HG03159 (cell line): ENCODE measurements at regions not wholly inside any gene's neighbourhood (a gene's known extent, or its start where the extent isn't known, plus 50 kb on each side); places are given as distances from the start of the nearest gene placed in this dataset.

Experiments
- ATAC-seq: cut with Tn5 transposase; IDR thresholded peaks from one replicate; pipeline ENCODE4 v1.9.1; 2021; ENCODE audit warnings: mild to moderate bottlenecking, moderate library complexity; ENCODE audit not compliant: unreplicated experiment

DNA sequence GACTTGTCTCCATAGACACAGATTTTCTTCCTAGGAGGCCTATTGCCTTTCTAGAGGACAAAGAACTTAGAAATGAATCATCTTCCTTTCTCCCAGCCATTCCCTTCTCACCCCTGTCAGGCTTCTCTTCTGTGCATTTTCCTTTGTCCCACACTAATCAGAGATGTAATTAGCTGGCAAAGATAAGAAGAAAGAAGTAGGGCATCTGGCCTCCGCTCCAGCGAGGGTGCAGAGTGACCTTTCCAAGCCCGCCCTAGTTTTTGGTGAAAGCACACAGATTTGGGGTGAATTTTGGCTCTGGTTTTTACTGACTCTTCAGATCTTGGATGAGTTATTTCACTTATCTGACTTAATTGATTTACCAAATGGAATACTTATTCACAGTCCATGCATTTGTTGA, 626.5 kb downstream of the ZEB2 start:
- ATAC-seq, result no peak

GRCh38 chr2:143891879-143892308, 628.0 kb downstream of the ZEB2 start:
- no peak for ATAC-seq

- no peak for ATAC-seq
Observed at GRCh38 chr2:143890798-143891197, 629.1 kb downstream of the ZEB2 start.

DNA sequence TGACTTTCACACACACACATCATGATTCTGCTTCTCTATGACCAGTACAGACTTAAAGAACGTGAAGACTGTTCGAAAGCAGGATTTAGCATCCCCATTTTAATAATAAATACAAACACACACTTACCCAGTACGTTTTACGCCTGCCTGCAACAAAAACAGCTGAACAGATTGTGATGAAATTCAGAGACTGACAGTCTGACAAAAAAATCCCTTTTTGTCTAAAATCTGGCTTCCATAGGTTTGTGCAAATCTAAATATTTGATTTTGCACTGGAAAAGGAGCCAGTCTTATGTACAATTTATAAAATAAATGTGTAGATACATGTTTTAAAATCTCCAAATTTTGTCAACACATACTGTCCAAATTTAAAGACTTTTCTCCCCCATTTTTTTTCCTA, 630.7 kb downstream of the ZEB2 start:
- no peak for ATAC-seq

- ATAC-seq, result no peak
Observed at GRCh38 chr2:143885461-143885860, 634.5 kb downstream of the ZEB2 start.

DNA sequence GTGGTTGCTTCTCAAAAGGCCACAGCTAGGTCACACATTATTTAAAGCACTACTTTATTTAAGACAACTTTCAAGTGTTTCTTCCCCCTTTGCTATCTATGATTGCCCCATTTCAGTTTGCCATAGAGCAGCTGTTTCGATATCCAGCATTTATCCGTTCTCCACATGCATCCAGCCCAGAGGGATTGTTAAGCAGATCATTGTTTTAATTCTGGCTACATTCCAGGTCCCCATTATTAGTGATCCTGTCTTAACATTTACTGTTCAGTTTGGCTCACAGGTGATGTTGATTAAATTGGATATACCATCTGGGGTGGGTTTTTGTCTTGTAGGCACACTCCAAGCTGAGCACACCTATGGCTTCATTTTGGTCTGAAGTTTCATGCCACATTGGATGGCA, 638.7 kb downstream of the ZEB2 start:
- no peak for ATAC-seq

DNA sequence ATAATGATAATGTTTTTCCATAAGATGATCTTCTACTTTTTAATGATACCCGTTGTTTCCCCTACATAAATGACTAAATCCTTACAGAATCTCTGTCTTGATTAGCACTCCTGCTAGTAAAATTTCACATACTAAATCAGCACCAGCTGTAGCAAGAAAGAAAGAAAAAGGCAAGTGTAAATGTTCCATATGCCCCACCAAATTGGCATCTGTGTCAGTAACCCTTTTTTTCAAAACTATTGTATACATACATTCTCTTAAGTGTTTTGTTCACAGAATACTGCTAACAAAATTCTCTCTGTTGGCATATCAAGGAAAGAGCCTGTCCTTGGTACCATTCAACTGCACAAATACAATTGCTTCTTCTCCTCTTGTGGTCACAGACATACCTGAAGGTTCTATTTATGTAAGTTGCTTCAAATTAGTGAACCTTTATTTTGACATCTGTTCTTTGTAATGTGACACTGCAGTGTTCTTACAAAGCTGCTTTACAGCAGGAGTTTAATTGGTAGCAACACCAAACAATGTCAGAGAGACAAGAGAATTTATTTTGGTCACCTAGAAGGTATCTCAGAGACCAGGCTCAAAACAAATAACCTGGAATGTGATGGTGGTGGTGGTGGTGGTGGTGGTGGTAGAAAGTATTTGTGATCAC, 641.9 kb downstream of the ZEB2 start:
- ATAC-seq, result no peak

DNA sequence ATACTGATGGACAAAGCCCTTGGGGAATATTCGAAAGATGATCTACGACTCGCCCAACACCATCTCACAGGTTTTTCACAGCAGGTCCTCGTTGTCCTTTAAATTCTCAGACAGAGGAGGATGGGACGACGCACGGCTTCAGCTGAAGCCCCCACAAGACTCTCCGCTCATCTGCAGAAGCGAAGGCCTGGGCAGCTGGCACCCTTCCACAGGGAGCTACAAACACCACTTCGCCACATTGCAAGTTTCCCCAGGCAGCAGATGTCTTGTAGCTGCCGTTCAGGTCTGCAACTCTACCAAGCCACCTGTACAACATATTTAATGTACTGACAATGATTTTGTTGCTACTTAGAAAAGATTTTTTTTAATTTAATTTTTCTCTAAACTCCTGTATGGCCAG, 642.9 kb downstream of the ZEB2 start:
- ATAC-seq, result no peak

DNA sequence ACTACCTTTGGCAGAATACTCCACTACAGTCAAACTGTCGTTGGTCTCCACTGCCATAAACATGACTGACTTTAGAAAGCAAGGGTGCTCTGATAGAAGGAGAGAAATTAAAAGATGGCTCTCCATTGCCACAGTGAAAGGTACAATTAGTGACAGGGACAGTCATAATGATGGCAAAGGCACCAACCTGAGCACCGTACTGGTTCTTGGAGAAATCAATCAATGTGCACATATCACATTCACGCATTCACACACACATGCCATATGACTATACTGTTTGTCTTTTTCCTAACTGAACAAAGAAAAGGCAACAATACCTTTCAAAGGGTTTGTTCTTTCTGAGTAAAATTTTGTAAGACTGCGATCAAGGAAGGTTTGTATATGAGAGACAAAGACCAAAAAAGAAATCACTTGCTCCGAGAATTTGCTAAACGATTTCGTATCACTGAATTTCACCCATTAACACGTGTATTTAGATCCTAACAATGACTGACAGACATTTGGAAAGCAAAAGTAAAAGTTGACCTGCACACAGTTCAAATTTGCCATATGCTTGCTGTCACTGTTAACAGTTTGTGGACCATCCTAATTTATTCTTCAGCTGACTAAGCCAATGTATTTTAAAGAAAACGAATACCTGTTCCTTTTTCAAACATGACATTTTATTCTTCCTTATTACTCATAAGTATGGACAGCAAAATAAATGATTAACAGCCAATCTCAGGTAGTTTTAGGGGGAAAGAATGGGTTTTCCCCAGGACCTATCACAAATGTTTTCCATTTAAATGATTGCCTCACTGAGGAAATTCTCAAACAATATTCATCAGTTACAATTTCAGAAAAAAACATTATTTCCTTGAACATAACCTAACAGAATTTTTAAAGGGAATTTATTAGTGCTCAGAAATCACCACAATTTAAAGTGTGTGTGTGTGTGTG, 644.4 kb downstream of the ZEB2 start:
- no peak for ATAC-seq

GRCh38 chr2:143873886-143874285, 646.0 kb downstream of the ZEB2 start:
- ATAC-seq, result no peak

- ATAC-seq, result no peak
Observed at GRCh38 chr2:143870696-143871095, 649.2 kb downstream of the ZEB2 start.

DNA sequence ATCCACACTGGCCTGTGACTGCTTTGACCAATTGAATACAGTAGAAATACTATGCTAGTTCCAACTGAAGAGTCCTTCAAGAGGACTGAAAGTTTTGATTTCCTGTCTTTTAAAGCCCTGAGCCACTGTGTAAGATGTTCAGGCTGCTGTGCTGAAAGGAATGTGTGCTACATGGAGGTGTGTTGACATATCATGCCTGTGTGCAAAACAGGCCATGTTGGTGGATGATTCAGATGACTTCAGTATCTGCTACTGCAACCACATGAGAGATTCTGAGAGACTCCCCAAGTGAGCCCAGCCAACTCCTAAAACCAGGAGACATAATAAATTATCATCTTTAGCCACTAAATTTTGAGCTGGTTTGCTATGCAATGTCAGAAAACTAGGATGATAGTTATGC, 662.9 kb downstream of the ZEB2 start:
- ATAC-seq, result no peak

- ATAC-seq, result no peak
Observed at GRCh38 chr2:143852759-143853158, 667.2 kb downstream of the ZEB2 start.

GRCh38 chr2:143850084-143850483, 669.8 kb downstream of the ZEB2 start:
- ATAC-seq, result no peak

DNA sequence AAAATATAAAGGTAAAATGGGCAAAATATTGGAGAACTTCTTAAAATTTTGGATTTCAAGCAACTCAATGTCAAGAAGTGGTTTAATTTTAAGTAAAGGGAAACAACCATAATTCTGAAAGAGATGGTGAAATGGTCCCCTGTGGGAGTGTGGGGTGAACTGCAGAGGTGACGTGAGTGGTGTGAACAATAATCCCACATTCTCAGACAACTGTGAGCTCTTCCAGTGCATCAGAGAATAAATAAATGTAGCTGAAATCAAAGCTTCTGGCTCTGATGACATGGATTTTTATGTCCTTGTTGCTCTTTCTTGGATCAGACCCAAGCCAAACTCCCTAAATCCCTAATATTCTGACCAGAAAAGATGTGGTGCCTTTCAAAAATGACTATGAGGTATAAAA, 672.7 kb downstream of the ZEB2 start:
- ATAC-seq, result no peak

- no peak for ATAC-seq
Observed at GRCh38 chr2:143844986-143845385, 674.9 kb downstream of the ZEB2 start.

DNA sequence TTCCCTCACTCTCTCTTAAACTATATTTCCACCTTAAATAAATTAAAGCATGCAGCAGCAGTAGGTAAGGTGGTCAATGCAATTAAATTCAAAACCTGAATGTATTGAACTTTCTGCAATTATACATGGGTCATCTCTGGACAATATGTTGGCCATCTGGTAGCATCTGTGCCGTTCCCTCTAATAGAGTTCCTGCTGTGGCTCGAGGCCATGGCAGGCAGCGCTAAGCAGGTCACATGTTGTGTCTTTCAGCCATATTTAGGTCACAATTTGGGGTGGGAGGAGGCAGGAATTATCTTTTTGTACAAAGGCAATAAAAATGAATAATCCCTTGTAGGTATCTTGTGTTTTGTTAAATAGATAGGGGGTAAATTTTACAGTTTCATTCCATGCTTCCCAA, 676.2 kb downstream of the ZEB2 start:
- ATAC-seq, result no peak

DNA sequence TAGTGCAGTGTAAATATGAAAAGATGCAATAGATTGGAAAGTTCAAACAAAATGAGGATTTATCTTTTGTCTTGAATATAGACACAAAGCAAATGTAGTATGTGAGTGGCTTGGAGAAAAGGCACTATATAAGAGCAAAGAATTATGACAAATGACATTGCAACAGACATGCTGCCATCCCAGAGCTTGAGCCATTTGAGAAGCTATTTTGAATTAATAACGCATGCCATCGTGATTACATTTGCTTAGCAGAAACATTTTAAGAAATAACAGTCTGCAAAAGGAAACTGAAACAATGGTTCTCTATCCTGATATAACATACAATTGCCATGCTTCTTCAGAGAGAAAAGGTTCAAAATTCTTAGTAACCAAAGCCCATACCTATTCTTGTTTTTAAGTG, 677.1 kb downstream of the ZEB2 start:
- ATAC-seq, result no peak

DNA sequence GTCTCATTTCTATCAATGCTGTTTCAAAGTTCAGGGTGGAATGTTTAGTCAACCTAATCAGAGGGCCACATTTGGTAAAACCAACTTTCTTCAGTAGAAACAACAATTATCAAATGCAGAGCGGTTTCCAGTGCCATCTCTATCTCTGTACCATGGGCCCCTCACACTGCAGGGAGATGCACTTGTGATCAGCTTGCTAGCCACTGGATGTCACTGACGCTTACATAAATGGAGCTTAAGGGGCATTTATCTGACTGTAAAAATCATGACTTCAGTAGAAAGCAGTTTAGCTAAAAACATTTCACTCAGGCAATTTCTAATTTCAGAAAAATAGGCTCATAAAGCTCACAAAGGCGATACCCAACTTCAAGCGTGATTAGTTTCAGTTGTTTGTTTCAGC, 678.0 kb downstream of the ZEB2 start:
- ATAC-seq, result no peak

DNA sequence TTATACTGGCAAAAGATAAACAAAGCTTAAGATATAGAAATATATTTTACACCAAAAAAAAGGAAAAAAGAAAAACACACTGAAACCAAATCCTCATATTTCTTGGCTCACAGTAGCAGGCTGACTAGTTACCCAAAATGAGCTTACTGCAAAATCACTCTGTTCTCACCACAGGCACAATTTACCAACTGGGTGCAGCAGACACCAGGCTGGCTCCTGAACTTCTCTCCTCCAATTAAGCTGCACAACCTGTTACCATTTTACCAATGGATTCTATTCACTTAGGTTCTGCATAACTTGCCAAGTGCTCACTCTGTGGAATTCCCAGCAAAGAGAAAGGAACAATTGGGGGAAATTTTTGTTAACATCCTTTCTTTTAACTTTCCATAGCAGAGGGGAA, 679.3 kb downstream of the ZEB2 start:
- no peak for ATAC-seq

GRCh38 chr2:143840194-143840593, 679.7 kb downstream of the ZEB2 start:
- ATAC-seq, result no peak

GRCh38 chr2:143839456-143839855, 680.5 kb downstream of the ZEB2 start:
- no peak for ATAC-seq
